ENCODE measurements at regions not wholly inside any gene's neighbourhood (a gene's known extent, or its start where the extent isn't known, plus 50 kb on each side); places are given as distances from the start of the nearest gene placed in this dataset.

DNA sequence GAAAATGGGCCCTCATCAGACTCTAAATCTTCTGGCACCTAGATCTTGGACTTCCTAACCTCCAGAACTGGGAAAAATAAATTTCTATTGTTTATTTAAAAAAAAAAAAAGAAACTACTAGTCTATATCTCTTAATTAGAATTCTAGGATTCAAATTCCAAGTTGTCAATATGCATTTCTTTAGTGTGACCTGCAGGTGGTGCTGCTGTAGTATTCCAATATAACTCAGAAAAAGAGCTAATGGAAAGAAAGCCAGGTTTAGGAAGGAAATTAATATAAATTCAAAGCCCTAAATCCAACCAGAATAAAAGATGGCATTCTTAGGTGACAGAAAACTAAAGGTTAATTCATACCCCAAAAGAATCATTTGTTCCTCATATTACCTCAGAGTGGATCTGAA lies 80.0 kb upstream of the NALF2 start:
- TF ChIP-seq CTCF (IDR thresholded peaks at IDR 0.05; ENCODE audit: borderline replicate concordance, extremely low read depth, low read length, poor library complexity, severe bottlenecking) (peak; percentile 26), EZH2 (IDR thresholded peaks at IDR 0.05; ENCODE audit: borderline replicate concordance, low read depth, low read length, severe bottlenecking) (no peak)
